ENCODE measurements at regions not wholly inside any gene's neighbourhood (a gene's known extent, or its start where the extent isn't known, plus 50 kb on each side); places are given as distances from the start of the nearest gene placed in this dataset.
"Not testable (repeated sequence)": the region's sequence is repeated elsewhere in the genome, so short reads cannot be mapped to it uniquely, and the experiment has no call there.

- TF ChIP-seq CTCF (conservative IDR thresholded peaks at IDR 0.05; ENCODE audit: low read depth, low read length), result no peak
- H3K4me3 ChIP-seq (ENCODE audit: low read depth, low read length), result no peak overlapping the region
- no peak for DNase-seq (ENCODE audit: low read depth)
Measured at GRCh38 chr6:157727629-157728182, 95.3 kb upstream of the SNX9 start.

GRCh38 chr6:157728183-157728881, 94.7 kb upstream of the SNX9 start:
- H3K4me3 ChIP-seq (ENCODE audit: low read depth, low read length), result no peak overlapping the region
- no peak for DNase-seq (ENCODE audit: low read depth)
- no peak for TF ChIP-seq CTCF (conservative IDR thresholded peaks at IDR 0.05; ENCODE audit: low read depth, low read length)

GRCh38 chr6:157731221-157731620, 91.8 kb upstream of the SNX9 start:
- TF ChIP-seq CTCF (conservative IDR thresholded peaks at IDR 0.05; ENCODE audit: low read depth, low read length), result no peak
- no peak for DNase-seq (ENCODE audit: low read depth)
- no peak overlapping the region for H3K4me3 ChIP-seq (ENCODE audit: low read depth, low read length)

- no peak overlapping the region for H3K4me3 ChIP-seq (ENCODE audit: low read depth, low read length)
- no peak for TF ChIP-seq CTCF (conservative IDR thresholded peaks at IDR 0.05; ENCODE audit: low read depth, low read length)
- DNase-seq (ENCODE audit: low read depth), result no peak
Measured at GRCh38 chr6:157732007-157732406, 91.0 kb upstream of the SNX9 start.

GRCh38 chr6:157732416-157733161, 90.5 kb upstream of the SNX9 start:
- TF ChIP-seq CTCF (conservative IDR thresholded peaks at IDR 0.05; ENCODE audit: low read depth, low read length), result no peak
- no peak for DNase-seq (ENCODE audit: low read depth)
- no peak overlapping the region for H3K4me3 ChIP-seq (ENCODE audit: low read depth, low read length)

GRCh38 chr6:157736555-157736954, 86.5 kb upstream of the SNX9 start:
- not testable (repeated sequence) for H3K4me3 ChIP-seq (ENCODE audit: low read depth, low read length); DNase-seq (ENCODE audit: low read depth)

GRCh38 chr6:157741321-157741947, 81.6 kb upstream of the SNX9 start:
- TF ChIP-seq CTCF (conservative IDR thresholded peaks at IDR 0.05; ENCODE audit: low read depth, low read length), result no peak

More at GRCh38 chr6:157741321-157741947, 81.6 kb upstream of the SNX9 start:
- no peak overlapping the region for H3K4me3 ChIP-seq (ENCODE audit: low read depth, low read length)
- DNase-seq (ENCODE audit: low read depth), result no peak

Measured in choroid plexus epithelial cell (primary cell).